NCI-H128 (cell line): ENCODE measurements at regions not wholly inside any gene's neighbourhood (a gene's known extent, or its start where the extent isn't known, plus 50 kb on each side); places are given as distances from the start of the nearest gene placed in this dataset.

ENCODE experiments used
- DNase-seq: peaks from one replicate; lab custom pipeline; 2025; ENCODE audit not compliant: unreplicated experiment; lab: John Stamatoyannopoulos, UW

- DNase-seq = no peak
Measured at GRCh38 chr15:39227001-39227400, 353.9 kb upstream of the THBS1 start.

- no peak for DNase-seq
Measured at GRCh38 chr15:39228889-39229288, 352.0 kb upstream of the THBS1 start.

DNA sequence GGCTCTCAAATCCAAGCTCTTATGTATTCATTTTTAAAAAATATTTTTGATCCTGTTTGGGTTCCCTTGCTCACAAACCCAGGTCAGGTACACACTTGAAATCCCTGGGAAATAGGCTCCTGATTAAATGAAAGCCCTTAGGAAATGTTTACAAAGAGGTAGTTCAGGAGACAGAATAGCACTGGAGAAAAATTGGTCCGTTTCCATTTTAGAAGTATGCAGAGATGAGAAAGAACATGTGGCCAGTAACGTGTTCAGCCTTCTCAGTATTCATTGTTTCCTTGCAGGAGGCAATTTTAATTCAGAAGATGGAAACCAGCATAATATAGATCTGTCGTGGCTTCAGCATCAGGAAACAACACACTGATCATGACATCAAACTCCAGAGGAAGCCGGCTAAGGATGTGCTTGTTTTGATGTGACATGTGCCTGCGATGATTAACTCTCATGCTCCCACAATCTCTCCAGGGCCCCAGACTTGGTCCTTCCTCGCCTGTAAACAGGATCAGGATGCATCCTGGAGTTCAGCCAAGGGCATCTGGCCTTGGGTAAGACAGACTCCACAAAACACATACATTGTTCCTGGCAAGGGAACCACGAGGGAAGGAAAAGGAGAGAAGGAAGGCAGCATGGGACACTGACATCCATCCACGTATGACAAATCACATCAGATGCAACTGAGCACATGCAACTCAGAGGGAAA is 350.5 kb upstream of the THBS1 start:
- DNase-seq = no peak

DNA sequence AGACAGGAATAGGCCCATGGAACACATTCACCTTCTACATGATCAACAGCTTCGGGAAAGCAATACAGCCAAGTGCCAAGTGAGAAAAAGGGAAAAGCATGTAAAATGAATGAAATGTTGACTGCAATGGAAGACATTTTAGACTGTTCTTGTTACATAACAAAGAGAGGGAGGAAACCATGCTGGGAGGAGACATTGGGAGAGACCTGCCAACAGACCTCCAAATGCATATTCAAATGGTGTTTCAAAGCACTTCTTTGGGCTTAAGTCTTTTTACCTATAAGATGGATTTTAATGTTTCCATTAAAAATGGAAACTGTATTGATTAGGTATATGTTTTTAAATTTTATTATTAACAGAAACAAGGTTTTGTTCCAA is 350.0 kb upstream of the THBS1 start:
- DNase-seq = no peak

DNA sequence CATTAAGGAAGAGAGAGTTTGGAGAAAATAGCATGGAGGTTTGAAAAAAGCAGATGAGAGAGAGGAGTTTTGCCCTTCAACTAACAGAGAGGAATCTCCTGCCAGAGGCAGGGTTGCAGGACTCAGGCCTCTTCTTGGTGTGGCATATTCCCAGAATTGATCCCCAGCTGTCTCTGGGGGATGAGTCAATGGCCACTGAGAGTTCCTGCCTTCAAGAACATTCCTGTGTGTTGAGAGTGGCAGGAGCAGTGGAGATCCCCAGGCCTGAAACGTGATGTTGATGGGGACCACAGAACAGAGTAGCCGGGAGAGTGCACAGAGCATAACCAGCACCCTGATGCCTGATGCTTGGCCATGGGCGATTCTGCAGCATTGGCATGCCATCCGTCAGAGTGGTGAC is 348.4 kb upstream of the THBS1 start:
- DNase-seq = no peak

GRCh38 chr15:39235084-39235795 is 345.6 kb upstream of the THBS1 start:
- DNase-seq = no peak

- no peak for DNase-seq
Measured at GRCh38 chr15:39236375-39236774, 344.5 kb upstream of the THBS1 start.

DNA sequence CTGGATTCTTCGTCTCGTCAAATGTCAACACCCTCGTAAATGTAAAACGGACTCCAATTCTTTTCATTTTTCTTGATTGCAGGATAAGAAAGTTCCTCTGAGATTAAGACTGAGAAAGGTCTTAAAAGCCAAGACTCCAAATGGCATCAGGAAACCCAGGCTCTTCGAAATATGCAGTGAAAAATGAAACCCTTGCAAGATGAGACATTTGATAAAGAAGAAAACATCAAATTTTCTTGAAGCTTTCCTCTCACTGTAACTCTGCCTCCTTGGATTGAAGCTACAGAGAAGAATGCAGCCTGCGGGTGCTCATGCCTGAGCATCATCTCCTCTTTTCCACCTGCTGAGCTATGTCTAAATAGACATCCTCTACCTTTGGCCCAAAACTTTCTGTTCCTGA is 342.4 kb upstream of the THBS1 start:
- DNase-seq = no peak

DNA sequence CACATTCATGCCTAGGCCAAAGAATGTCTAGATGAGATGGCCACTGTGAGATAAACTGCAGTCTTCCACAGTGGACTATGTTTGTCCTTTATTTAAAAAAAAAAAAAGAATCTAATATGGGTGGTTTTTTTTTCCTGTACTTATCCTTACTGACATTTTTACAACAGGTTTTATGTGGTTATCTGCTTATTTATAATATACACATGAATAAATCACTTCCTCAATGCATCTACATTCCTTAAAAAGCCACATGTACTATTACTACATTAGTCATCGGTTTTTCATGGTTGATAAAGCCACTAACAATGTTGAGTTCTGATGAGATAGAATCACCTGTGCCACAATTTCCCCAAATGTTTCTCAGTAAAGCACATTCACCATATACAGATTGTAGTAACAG is 341.3 kb upstream of the THBS1 start:
- no peak for DNase-seq

DNA sequence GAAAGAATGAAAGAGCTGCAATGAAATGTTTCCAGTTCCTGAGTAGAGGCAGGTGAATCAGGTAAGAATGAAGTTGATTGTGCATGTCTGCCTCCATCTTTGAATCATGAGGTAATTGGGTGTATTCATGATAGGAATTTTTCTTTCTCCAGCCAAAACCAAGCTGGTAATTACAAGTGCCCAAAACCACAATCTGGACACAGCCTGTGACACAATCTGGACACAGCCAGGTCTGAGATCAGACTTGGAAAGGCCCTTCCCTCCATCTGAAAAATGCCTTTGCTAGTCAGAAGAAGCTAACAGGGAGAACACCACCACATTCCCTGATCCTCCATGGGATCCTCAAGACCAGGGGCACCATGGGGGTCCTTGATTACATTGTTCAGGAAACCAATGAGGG is 338.5 kb upstream of the THBS1 start:
- no peak for DNase-seq

GRCh38 chr15:39243396-39243795 is 337.5 kb upstream of the THBS1 start:
- DNase-seq = no peak

GRCh38 chr15:39244776-39245175 is 336.1 kb upstream of the THBS1 start:
- no peak for DNase-seq

DNA sequence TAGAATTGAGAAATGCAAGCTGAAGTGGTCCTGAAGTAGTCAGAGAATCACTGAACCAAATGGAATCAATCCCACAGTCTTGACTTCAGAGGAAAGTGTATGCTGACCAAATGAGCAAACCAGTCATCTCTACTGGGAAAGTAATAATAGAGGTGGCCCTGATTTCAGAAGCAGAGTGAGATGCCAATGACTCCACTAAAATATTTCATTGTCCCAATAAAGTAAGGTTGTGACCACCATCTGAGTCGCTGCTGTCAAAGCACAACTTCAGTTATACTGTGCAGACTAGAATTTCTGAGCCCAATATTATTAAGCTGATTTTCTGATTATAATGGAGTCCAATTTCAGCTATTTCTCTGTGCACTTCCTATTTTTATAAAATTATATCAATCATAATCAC is 334.4 kb upstream of the THBS1 start:
- DNase-seq = no peak

DNA sequence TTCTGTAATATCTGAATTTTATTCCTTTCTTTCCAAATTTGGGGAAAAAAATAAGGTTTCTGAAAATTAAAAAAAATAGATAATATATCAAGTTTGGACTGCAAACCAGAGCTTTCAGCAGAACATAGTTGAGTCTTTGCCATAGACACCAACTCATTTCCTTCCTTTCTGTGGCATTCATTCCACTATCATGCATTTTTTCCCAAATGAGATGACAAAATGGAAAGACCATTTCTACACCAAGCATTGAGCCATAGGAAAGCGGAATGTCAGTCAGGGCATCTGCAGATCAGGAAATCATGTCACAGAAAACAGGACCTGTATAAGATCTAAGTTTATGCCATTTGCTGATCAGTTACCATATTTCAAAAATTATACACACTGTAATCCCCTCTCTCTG is 333.3 kb upstream of the THBS1 start:
- DNase-seq = no peak

- no peak for DNase-seq
Measured at GRCh38 chr15:39248204-39248603, 332.7 kb upstream of the THBS1 start.

- no peak for DNase-seq
Measured at GRCh38 chr15:39250001-39250400, 330.9 kb upstream of the THBS1 start.

- DNase-seq = no peak
Measured at GRCh38 chr15:39250460-39251186, 330.3 kb upstream of the THBS1 start.

DNA sequence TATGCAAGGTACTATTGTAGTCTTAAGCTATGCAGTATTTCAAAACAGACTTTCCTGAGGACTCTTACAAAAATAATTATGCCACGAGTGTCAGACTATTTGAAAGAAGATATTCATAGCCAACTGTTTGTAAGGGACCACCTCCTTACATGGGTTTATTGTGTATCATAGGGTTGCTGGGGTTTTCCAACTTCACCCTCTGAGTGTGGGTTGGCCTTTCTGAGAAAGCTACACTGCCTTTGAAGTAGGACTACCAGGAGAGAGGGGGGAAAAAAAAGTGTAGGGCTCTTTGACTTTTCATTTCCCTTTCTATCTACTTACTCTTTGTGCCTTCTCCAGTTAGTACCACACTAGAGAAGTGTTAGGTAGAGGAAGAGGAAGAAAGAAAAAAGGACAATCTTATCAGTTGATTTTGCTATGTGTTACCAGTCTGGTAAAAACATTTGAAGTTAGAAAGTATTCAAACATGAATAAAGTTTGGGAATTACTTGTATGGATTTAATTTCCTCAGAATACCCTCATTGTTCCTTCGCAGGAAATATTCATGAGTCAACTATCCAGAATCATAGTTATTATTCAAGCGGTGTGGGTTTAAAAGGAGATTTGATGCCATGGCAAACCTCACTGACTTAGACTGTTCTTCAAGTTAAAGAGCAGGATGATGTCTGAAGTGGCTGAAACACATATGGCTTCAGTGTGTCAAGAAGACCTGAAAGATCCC is 329.3 kb upstream of the THBS1 start:
- DNase-seq = no peak

DNA sequence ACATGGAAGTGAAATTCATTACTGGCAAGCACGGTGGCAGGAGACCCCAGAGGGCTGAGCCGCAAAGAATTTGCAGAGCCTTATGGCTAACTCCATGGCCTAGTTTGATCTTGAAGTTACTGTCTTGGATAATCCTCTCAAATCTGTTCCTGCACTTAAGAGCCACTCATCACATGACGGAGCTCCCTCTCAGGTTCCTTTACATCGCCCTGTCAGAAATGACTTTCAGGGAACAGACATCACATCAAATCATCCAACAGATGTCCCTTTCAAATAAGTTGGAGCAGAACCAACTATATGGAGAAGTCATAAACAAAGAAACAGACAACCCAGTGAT is 328.8 kb upstream of the THBS1 start:
- DNase-seq = no peak

GRCh38 chr15:39253552-39253951 is 327.3 kb upstream of the THBS1 start:
- no peak for DNase-seq

GRCh38 chr15:39254181-39254580 is 326.7 kb upstream of the THBS1 start:
- DNase-seq = no peak

DNA sequence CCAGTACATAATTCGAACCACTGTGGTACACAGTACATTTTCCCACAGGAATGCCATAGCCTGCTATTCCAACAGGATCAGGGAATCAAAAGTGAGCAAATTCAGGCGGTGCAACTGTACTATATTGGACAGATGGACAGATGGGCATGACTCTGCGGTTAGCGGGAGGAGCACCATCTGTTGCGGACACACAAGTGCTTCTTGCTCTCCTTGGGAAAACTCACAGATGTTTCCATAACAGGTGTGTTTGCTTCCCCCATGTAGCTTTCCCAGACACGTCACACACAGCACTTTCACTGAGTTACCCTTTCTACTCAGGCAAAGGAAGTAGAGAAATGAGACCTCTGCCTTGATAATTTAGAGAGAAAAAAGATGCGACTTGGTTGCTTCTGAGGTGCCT is 325.1 kb upstream of the THBS1 start:
- DNase-seq = no peak
